K562 (cell line): ENCODE measurements at regions not wholly inside any gene's neighbourhood (a gene's known extent, or its start where the extent isn't known, plus 50 kb on each side); places are given as distances from the start of the nearest gene placed in this dataset.

ENCODE experiments used
- CTCF ChIP-seq, 3 experiments: IDR thresholded peaks in 2 of 3; conservative IDR thresholded peaks in 1 of 3; 2 replicates each; pipeline ENCODE4 v1.5.1; 2011 to 2012; ENCODE audit warnings: low read length in 3 of 3, mild to moderate bottlenecking in 3 of 3, control low read depth in 2 of 3, improper control_type of control experiment in 1 of 3, inconsistent platforms in 1 of 3, low read depth in 1 of 3, mixed read lengths in 1 of 3, moderate library complexity in 1 of 3; ENCODE audit not compliant: insufficient read depth in 2 of 3
- NCOA1 ChIP-seq: fragments of 450-650 bp; IDR thresholded peaks from 2 replicates; pipeline ENCODE4 v1.6.1; 2016; ENCODE audit warnings: low read depth
- PYGO2 ChIP-seq: fragments of 450-650 bp; IDR thresholded peaks from 2 replicates; pipeline ENCODE4 v1.6.1; 2016; ENCODE audit warnings: mild to moderate bottlenecking, missing genetic modification characterization, moderate library complexity, missing compliant biosample characterization
- TAF7 ChIP-seq: fragments of 450-650 bp; IDR thresholded peaks from 2 replicates; pipeline ENCODE4 v1.6.1; 2016; ENCODE audit warnings: missing genetic modification characterization, missing compliant biosample characterization
- ZNF354B ChIP-seq: fragments of 250-450 bp; sonication (Bioruptor Pico); IDR thresholded peaks from 2 replicates; pipeline ENCODE4 v1.4.0; 2020
- ZNF398 ChIP-seq: fragments of 250-450 bp; sonication (Bioruptor Pico); IDR thresholded peaks from 2 replicates; pipeline ENCODE4 v1.8.0; 2021; ENCODE audit warnings: moderate library complexity, mild to moderate bottlenecking, inconsistent platforms

GRCh38 chr6:80472271-80472670 lies 365.8 kb downstream of the BCKDHB start:
- TF ChIP-seq CTCF (IDR thresholded peaks at IDR 0.05 in 2 of 3, conservative IDR thresholded peaks at IDR 0.05 in 1 of 3; ENCODE audit: insufficient read depth in 2 of 3, low read depth in 1 of 3, low read length in 3 of 3), result no peak
- no peak for TF ChIP-seq PYGO2 (tag)
- TF ChIP-seq ZNF398 (CRISPR knock-in tag), result no peak
- TF ChIP-seq NCOA1, result no peak
- TF ChIP-seq ZNF354B (CRISPR knock-in tag), result no peak
- TF ChIP-seq TAF7 (tag), result no peak
